ENCODE measurements at regions not wholly inside any gene's neighbourhood (a gene's known extent, or its start where the extent isn't known, plus 50 kb on each side); places are given as distances from the start of the nearest gene placed in this dataset.

GRCh38 chr1:90488451-90488850 is 228.7 kb downstream of the BARHL2 start:
- TF ChIP-seq, protein P1, sequence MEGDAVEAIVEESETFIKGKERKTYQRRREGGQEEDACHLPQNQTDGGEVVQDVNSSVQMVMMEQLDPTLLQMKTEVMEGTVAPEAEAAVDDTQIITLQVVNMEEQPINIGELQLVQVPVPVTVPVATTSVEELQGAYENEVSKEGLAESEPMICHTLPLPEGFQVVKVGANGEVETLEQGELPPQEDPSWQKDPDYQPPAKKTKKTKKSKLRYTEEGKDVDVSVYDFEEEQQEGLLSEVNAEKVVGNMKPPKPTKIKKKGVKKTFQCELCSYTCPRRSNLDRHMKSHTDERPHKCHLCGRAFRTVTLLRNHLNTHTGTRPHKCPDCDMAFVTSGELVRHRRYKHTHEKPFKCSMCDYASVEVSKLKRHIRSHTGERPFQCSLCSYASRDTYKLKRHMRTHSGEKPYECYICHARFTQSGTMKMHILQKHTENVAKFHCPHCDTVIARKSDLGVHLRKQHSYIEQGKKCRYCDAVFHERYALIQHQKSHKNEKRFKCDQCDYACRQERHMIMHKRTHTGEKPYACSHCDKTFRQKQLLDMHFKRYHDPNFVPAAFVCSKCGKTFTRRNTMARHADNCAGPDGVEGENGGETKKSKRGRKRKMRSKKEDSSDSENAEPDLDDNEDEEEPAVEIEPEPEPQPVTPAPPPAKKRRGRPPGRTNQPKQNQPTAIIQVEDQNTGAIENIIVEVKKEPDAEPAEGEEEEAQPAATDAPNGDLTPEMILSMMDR (IDR thresholded peaks at IDR 0.05; ENCODE audit: insufficient read depth, low read length, poor library complexity, severe bottlenecking), result no peak
- no peak for TF ChIP-seq EZH2phosphoT487 (conservative IDR thresholded peaks at IDR 0.05; ENCODE audit: low read length)

All from SU-DHL-6 (cell line).